Keratinocyte (primary cell): ENCODE measurements at regions not wholly inside any gene's neighbourhood (a gene's known extent, or its start where the extent isn't known, plus 50 kb on each side); places are given as distances from the start of the nearest gene placed in this dataset.

Experiments used
- DNase-seq: peaks from one replicate; pipeline ENCODE4 v3.0.0-alpha.2; 2011; ENCODE audit warnings: low read depth, missing footprints, low spot score
- FAIRE-seq: peaks from 2 replicates; lab custom pipeline; 2011; peaks lifted over from hg19 to GRCh38; lab: Jason Lieb, UNC
- H2AFZ ChIP-seq: 2 replicates; pipeline ENCODE4 v1.6.0; 2012; ENCODE audit warnings: low read length, control low read depth, inconsistent platforms; ENCODE audit not compliant: control insufficient read depth
- H3K27ac ChIP-seq: 2 replicates; pipeline ENCODE4 v1.5.1; 2011; ENCODE audit warnings: low read length; ENCODE audit not compliant: control insufficient read depth, insufficient read depth
- H3K27me3 ChIP-seq: 3 replicates; pipeline ENCODE4 v1.6.0; 2011; ENCODE audit warnings: low read length; ENCODE audit not compliant: control insufficient read depth, insufficient read depth; ENCODE audit errors: extremely low read depth
- H3K36me3 ChIP-seq, 2 experiments: 2 replicates in 1 of 2; 3 replicates in 1 of 2; pipeline ENCODE4 v1.5.1; 2011; ENCODE audit warnings: low read length in 2 of 2, mild to moderate bottlenecking in 1 of 2; ENCODE audit not compliant: control insufficient read depth in 2 of 2, insufficient read depth in 2 of 2; ENCODE audit errors: extremely low read depth in 1 of 2
- H3K4me1 ChIP-seq: 3 replicates; pipeline ENCODE4 v1.5.1; 2011; ENCODE audit warnings: low read length; ENCODE audit not compliant: control insufficient read depth, insufficient read depth; ENCODE audit errors: extremely low read depth
- H3K4me2 ChIP-seq: 3 replicates; pipeline ENCODE4 v1.6.0; 2011; ENCODE audit warnings: low read depth, low read length; ENCODE audit not compliant: control insufficient read depth, insufficient read depth; ENCODE audit errors: extremely low read depth
- H3K4me3 ChIP-seq, 3 experiments: fragments of 200-600 bp in 1 of 3; sonication (generic) in 1 of 3; 2 replicates in 2 of 3; 3 replicates in 1 of 3; pipeline ENCODE4 v1.5.1; 2011 to 2016; ENCODE audit warnings: low read length in 3 of 3, mild to moderate bottlenecking in 3 of 3, control low read depth in 2 of 3, inconsistent platforms in 1 of 3, low read depth in 1 of 3, mixed read lengths in 1 of 3, mixed run types in 1 of 3, moderate library complexity in 1 of 3; ENCODE audit not compliant: control insufficient read depth in 2 of 3, insufficient read depth in 2 of 3; ENCODE audit errors: extremely low read depth in 1 of 3
- H3K79me2 ChIP-seq: 2 replicates; pipeline ENCODE4 v1.6.0; 2012; ENCODE audit warnings: low read length; ENCODE audit not compliant: control insufficient read depth, insufficient read depth
- H3K9ac ChIP-seq: 3 replicates; pipeline ENCODE4 v1.6.0; 2011; ENCODE audit warnings: low read length; ENCODE audit not compliant: control insufficient read depth, insufficient read depth; ENCODE audit errors: extremely low read depth
- H3K9me1 ChIP-seq: 3 replicates; pipeline ENCODE4 v1.6.0; 2011; ENCODE audit warnings: low read length; ENCODE audit not compliant: control insufficient read depth, insufficient read depth; ENCODE audit errors: extremely low read depth
- H3K9me3 ChIP-seq: 2 replicates; pipeline ENCODE4 v1.5.1; 2012; ENCODE audit warnings: low read depth, low read length; ENCODE audit not compliant: control insufficient read depth
- H4K20me1 ChIP-seq: 3 replicates; pipeline ENCODE4 v1.6.0; 2011; ENCODE audit warnings: low read length; ENCODE audit not compliant: control insufficient read depth, insufficient read depth; ENCODE audit errors: extremely low read depth
- EZH2 ChIP-seq: IDR thresholded peaks from one replicate; pipeline ENCODE4 v1.6.1; 2012; ENCODE audit warnings: inconsistent platforms, mild to moderate bottlenecking, low read length, moderate library complexity
- dilution Hi-C: fragments of 300-500 bp; cut with MboI; formaldehyde crosslinking; loops from one replicate; pipeline ENCODE4 v1.7.0; 2020; ENCODE audit warnings: low sequenced_read_pairs; ENCODE audit not compliant: extremely low pct_ligation_motif_present
- TF ChIP-seq, protein P1 (sequence below), 3 experiments: IDR thresholded peaks in 1 of 3; conservative IDR thresholded peaks in 1 of 3; optimal IDR thresholded peaks in 1 of 3; 2 replicates in 2 of 3; 3 replicates in 1 of 3; pipeline versions ENCODE3 to v1.5.1; 2011; ENCODE audit warnings: low read length in 3 of 3, mild to moderate bottlenecking in 3 of 3, moderate library complexity in 2 of 3, control low read depth in 1 of 3, inconsistent platforms in 1 of 3; ENCODE audit not compliant: insufficient read depth in 2 of 3; ENCODE audit errors: extremely low read depth in 1 of 3

GRCh38 chr12:90870971-90871725 lies 83.8 kb downstream of the CCER1 start:
- no peaks in the 10 kb centered on the region for H3K79me2 ChIP-seq
- H3K4me2 ChIP-seq: no peak overlapping the region
- FAIRE-seq (no peak), DNase-seq (no peak)
- no peaks in the 10 kb centered on the region for H3K9me1 ChIP-seq
- no peaks in the 10 kb centered on the region for H3K36me3 ChIP-seq
- H3K9me3 ChIP-seq: no peaks in the 10 kb centered on the region
- H3K9ac ChIP-seq: no peak overlapping the region
- H2AFZ ChIP-seq: no peak overlapping the region
- H3K4me3 ChIP-seq: no peak overlapping the region
- H3K27ac ChIP-seq: no peak overlapping the region
- no peaks in the 10 kb centered on the region for H3K4me1 ChIP-seq
- no peaks in the 10 kb centered on the region for H3K27me3 ChIP-seq
- TF ChIP-seq, protein P1, sequence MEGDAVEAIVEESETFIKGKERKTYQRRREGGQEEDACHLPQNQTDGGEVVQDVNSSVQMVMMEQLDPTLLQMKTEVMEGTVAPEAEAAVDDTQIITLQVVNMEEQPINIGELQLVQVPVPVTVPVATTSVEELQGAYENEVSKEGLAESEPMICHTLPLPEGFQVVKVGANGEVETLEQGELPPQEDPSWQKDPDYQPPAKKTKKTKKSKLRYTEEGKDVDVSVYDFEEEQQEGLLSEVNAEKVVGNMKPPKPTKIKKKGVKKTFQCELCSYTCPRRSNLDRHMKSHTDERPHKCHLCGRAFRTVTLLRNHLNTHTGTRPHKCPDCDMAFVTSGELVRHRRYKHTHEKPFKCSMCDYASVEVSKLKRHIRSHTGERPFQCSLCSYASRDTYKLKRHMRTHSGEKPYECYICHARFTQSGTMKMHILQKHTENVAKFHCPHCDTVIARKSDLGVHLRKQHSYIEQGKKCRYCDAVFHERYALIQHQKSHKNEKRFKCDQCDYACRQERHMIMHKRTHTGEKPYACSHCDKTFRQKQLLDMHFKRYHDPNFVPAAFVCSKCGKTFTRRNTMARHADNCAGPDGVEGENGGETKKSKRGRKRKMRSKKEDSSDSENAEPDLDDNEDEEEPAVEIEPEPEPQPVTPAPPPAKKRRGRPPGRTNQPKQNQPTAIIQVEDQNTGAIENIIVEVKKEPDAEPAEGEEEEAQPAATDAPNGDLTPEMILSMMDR (optimal IDR thresholded peaks at IDR 0.05 in 1 of 3, IDR thresholded peaks at IDR 0.05 in 1 of 3, conservative IDR thresholded peaks at IDR 0.05 in 1 of 3; ENCODE audit: extremely low read depth in 1 of 3, insufficient read depth in 2 of 3, low read length in 3 of 3): no peak
- no peak for TF ChIP-seq EZH2
- H4K20me1 ChIP-seq: no peaks in the 10 kb centered on the region
- dilution Hi-C loops: no loop called here

DNA sequence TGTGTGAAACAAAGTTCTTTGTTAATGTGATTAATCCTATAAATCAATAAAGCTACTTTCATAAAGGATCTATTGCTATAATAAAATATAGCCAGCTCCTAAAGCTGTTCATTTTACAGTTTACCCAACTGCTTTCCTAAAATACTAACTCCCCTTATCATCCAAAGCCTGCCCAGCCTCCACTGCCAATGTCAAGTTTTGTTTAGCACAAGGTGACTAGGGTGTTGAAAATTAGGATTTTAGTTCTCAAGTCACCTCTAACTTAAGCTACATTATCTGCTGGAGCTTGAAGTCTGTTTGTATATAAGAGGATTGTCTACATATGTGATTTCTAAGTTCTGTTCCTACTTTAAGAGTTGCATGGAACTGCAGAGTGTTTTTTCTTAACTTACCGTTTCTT lies 86.3 kb downstream of the CCER1 start:
- FAIRE-seq: no peak
- dilution Hi-C loops: no loop called here
- Histone ChIP-seq H3K4me3 (no peak overlapping the region), H3K9me1 (no peaks in the 10 kb centered on the region), H3K27ac (no peak overlapping the region), H3K9ac (no peak overlapping the region), H3K4me1 (no peaks in the 10 kb centered on the region), H2AFZ (no peak overlapping the region), H3K27me3 (no peaks in the 10 kb centered on the region), H3K4me2 (no peak overlapping the region), H3K79me2 (no peaks in the 10 kb centered on the region), H4K20me1 (no peaks in the 10 kb centered on the region), H3K36me3 (no peaks in the 10 kb centered on the region), H3K9me3 (no peaks in the 10 kb centered on the region)
- DNase-seq: no peak
- TF ChIP-seq, protein P1 (optimal IDR thresholded peaks at IDR 0.05 in 1 of 3, IDR thresholded peaks at IDR 0.05 in 1 of 3, conservative IDR thresholded peaks at IDR 0.05 in 1 of 3; ENCODE audit: extremely low read depth in 1 of 3, insufficient read depth in 2 of 3, low read length in 3 of 3): no peak
- TF ChIP-seq EZH2: no peak
